ENCODE measurements at regions not wholly inside any gene's neighbourhood (a gene's known extent, or its start where the extent isn't known, plus 50 kb on each side); places are given as distances from the start of the nearest gene placed in this dataset.
"Not testable (repeated sequence)": the region's sequence is repeated elsewhere in the genome, so short reads cannot be mapped to it uniquely, and the experiment has no call there.

DNA sequence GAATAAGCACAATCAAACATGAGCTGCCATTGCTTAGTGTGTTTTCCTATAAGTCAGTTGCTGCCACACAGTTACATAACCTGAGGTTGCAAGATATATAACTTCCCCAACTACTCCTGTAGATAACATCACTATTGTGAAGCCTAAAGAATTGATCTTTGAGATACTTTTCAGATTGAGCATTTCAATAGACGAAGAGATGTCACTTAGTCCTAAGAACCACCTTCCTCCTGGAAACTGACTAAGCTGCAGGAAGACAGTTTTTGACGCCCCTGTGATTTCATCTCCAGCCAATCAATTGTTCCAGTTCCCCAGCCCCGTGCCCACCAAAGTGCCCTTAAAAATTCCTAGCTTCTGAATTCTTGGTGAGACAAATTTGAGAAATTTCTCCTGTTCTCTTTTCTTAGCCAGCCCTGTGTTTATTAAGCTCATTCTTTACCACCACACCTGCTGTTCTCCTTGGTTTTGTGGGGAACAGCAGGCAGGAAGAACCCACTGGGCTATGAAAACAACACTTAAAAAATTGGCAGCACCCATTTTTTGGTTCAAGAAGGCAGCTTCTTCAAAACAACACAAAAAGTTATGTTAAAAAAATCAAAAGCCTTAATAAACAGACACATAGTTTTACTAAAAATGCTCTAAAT lies 317.1 kb upstream of the PABPC4L start:
- no peak for DNase-seq (ENCODE audit: low read depth in 2 of 2)

DNA sequence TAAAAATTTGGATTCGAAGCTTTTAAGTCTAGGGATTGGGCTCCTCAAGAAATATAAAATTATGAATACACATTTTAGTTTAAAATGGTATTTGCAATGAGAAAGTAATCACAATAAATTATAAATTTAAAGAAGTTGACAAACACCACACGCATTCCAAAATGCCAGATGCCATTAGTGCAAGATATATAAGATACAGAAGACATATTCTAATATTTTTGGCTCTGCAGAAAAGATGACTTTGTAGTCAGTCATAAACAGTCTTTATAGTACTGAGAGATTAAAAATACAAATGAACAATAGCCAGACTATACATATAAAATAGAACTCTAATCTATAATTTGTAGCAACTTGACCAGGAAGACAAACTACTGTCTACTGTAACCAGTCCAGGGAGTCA lies 309.0 kb upstream of the PABPC4L start:
- no peak for DNase-seq (ENCODE audit: low read depth in 2 of 2)

DNA sequence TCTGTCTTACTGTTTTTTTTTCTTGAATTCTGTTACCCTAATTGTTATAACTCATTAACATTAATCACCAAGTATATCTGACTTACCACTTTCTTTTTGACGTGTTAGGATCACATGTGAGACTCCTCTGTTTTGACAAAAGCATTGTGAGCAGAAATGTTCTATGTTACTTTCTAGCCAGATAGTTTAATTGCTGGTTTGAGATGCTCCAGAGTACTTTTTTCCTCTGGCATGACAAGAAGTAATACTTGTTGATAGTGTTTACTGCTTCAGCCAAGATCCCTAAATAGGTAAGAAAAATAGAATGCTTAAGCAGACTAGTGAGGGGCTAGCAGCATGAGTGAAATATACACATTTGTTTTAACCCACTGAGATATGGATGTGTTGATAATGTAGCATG lies 303.9 kb upstream of the PABPC4L start:
- DNase-seq (ENCODE audit: low read depth in 2 of 2), result no peak

DNA sequence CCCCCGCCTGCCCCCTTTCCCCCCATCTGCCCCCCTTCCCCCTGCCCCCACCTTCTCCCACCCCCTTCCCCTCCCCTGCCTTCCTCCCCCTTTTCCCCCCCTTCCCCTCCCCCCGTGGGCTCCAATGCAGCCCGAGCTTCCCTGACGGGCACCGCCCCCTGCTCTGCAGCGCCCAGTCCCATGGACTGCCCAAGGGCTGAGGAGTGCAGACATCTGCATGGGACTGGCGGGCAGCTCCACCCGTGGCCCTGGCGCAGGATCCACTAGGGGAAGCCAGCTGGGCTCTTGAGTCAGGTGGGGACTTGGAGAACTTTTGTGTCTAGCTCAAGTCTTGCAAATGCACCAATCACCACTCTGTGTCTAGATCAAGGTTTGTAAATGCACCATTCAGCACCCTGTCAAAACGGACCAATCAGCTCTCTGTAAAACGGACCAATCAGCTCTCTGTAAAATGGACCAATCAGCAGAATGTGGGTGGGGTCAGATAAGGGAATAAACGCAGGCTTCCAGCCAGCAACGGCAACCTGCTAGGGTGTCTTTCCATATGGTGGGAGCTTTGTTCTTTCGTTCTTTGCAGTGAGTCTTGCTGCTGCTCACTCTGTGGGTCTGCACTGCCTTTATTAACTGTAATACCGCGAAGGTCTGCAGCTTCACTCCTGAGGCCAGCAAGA lies 300.5 kb upstream of the PABPC4L start:
- no peak for DNase-seq (ENCODE audit: low read depth in 2 of 2)

DNA sequence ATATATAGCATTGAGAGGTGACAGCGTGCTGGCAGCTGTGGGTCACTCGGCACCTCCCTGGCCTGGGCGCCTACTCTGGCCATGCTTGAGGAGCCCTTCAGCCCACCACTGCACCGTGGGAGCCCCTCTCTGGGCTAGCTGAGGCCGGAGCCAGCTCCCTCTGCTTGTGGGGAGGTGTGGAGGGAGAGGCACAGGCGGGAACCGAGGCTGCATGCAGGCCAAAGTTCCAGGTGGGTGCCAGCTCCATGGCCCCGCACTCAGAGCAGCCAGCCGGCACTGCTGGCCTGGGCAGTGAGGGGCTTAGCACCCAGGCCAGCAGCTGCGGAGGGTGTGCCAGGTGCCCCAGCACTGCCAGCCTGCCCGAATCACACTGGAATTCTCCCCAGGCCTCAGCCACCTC lies 299.9 kb upstream of the PABPC4L start:
- DNase-seq (ENCODE audit: low read depth in 2 of 2), result not testable (repeated sequence)

DNA sequence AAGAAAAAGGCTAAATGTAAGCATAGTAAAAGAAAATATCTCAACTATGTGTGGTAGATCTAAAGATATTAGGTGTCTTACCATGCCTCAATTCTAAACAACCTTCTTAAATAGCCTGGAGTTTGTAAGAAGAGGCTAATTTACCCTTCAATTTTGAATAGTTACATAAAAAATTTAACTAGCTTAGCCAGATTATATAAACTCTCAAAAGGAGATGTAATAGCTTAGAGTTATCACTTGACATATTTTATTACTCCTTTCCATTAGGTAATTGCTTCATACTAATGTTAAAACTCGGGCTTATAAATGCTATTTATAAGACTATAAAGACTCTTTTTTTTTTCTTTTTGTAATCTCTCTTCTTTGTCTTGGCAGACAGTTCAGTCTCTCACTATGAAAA lies 297.5 kb upstream of the PABPC4L start:
- no peak for DNase-seq (ENCODE audit: low read depth in 2 of 2)

DNA sequence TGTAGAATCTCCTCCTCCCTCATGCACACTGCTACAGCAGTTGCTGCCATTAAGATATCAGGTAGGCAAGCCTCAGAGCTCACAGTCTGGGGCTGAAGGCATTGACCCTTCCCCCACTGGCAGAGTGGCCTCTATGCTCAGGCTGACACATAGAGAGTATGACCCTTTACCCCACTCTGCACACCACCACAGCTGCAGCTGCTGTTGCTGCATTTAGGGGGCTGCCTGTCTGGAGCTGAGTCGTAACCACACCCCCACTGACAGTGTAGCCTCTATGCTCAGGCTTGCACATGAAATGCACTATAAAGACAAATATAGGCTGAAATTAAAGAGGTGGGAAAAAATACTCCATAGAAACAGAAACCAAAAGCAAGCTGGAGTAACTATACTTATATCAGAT lies 289.3 kb upstream of the PABPC4L start:
- DNase-seq (ENCODE audit: low read depth in 2 of 2), result no peak

DNA sequence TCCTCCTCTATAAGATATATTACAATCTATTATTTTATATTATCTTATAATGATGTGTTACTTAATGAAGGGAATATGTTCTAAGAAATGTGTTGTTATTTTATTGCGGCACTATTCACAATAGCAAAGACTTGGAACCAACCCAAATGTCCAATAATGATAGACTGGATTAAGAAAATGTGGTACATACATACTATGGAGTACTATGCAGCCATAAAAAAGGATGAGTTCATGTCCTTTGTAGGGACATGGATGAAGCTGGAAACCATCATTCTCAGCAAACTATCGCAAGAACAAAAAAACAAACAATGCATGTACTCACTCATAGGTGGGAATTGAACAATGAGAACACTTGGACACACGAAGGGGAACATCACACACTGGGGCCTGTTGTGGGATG lies 281.9 kb upstream of the PABPC4L start:
- DNase-seq (ENCODE audit: low read depth in 2 of 2), result not testable (repeated sequence)

DNA sequence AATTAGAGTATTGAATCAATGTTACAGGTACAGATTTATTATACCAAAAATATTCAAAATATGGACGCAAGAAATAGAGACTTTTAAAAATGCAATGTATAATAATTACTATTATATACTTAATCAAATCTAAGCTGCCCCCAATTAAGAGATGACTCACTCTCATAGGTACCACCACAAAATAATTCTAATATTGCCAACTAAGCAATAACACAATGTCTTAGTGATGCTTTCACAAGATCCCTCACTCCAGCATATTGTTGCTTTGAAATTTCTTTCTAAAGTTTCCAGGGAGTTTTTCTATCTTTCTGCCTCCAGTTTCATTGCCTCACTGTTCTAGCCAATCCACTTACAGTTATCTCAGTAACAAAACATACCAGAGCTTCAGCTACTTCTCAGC lies 270.0 kb upstream of the PABPC4L start:
- DNase-seq (ENCODE audit: low read depth in 2 of 2), result no peak

DNA sequence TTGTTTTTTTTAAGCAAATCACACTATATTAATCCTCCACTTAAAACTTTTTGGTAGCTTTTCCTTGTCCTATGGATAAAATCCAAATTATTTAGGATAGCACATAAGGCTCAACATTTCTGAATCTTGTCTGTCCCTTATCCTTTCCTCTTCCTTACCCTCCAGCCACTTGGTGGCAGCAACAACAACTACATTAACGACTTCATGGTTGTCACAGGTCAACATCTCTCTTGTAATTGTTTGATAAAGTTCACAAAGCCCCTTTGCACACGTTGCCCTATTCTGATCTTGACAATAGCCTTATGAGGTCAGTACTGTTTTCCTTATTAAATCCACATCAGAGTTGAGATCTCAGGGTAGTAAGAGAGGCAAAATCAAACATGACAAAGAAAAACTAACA lies 269.0 kb upstream of the PABPC4L start:
- no peak for DNase-seq (ENCODE audit: low read depth in 2 of 2)

DNA sequence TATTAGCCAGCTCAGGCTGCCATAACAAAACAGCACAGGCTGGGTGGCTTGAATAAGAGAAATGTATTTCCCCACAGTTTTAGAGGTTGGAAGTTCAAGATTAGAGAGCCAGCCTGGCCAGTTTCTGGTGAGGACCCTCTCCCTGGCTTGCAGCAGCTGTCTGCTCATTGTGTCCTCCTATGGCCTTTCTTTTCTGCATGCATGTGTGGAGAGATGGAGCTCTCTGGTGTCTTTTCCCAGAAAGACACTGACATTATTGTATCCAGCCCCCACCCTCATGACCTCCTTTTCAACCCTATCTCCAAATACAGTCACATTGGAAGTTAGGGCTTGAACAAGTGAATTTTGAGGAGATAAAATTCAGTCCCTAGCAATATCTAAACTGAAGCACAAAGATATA lies 263.8 kb upstream of the PABPC4L start:
- DNase-seq (ENCODE audit: low read depth in 2 of 2), result no peak

DNA sequence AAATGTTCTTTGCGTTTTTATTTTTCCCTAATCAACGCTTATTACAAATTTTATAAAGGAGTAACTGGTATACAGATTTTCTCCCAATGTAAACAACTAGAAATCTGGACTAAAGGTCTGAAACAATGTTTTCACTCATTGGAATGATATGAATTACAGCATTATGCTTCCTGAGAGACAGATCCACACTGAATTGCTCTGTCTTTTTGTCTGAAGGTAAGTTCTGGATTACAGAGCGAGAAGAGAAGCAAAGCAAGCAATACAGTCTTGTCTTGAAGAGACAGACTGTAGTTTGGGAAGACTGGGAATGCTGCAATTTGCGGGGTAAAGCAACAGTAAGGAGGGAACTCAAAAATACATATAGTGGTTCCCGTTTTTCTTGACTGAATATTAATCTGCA lies 262.2 kb upstream of the PABPC4L start:
- DNase-seq (ENCODE audit: low read depth in 2 of 2), result no peak

DNA sequence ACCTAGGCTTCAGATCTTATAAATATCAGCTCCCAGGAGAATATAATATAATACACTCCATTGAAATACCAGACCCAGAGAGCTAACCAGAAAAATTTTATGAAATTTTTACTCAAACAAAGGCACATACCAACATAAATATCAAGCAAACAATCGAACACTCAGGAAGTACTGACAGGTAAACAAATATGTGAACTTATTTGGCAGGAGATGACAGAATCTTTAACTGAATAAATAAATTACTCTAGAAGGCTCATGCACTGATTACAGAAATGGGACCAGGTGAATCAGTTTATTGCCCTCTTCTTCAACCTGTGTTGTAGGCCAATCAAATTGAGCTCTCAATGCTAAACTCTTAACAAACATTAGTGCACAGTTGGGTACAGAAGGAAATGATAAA lies 225.2 kb upstream of the PABPC4L start:
- DNase-seq (ENCODE audit: low read depth in 2 of 2), result no peak

DNA sequence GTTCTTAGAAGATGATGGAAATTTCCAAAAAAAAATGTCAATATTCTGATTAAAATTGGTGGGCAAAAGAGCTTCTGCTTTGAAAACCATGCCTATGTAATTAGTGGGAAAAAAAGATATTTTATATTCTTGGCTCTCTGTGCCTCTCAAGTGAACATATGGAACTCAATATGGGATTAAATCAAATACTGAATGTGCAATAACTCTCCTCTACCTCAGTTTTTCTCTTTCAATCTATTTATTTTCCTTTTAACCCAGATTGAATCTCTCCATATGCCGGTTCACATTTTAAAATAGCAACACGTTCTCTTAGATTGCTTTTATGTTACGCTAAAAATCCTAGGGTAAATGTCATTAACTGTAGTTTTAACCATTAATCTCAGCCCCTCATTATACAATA lies 224.2 kb upstream of the PABPC4L start:
- DNase-seq (ENCODE audit: low read depth in 2 of 2), result no peak

DNA sequence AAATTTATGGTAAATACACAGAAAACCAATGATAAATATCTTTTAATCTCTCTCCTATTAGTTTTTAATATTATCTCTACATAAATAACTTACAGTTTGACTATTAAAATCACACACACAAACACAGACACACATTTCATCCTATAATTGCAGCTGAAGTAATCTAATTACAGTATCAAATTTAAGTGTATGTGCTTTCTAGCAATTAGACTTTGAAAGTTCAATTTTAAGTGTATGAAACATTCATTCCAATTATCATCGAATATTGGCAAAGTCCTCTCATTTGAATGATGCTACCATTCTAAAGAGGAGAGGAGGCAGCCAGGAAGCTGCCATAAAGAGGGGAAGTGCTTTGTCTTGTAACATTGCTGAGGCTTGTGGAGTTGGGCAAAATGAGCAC lies 221.2 kb upstream of the PABPC4L start:
- DNase-seq (ENCODE audit: low read depth in 2 of 2), result no peak

DNA sequence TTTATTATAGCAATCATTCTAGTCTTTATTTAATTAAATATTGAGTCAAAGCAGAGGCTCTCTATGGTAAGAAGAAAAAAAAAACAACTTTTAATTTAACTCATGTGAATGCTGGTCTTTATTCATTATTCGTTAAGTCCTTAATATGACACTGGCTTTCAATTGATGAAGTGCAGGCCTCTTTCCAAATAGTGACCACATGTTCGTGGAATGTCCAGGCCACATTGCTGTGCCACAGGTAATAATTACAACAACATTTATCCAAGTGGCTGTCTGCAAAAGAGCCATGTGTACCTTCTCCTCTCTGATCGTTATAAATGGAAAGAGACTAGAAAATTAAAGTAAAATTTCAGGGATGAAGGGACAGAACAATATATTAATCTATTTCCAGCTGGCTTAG lies 220.1 kb upstream of the PABPC4L start:
- DNase-seq (ENCODE audit: low read depth in 2 of 2), result no peak

DNA sequence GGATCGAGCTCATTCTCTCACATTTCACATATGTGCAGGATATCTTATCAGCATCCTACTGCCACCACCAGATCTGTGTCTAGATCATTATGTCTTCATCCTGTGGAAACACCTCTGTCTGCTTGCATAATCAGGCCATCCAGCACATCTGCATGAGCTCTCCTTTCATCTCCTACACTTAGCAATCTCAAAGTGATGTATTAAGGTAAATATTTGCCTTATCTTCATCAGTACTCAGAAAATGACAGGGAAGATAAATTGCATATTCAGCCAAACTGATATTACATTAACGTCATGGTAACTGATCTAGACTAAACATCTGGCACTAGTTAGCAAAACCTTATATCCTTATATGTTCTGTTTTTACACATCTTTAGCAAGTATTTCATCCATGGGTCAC lies 207.3 kb upstream of the PABPC4L start:
- no peak for DNase-seq (ENCODE audit: low read depth in 2 of 2)

DNA sequence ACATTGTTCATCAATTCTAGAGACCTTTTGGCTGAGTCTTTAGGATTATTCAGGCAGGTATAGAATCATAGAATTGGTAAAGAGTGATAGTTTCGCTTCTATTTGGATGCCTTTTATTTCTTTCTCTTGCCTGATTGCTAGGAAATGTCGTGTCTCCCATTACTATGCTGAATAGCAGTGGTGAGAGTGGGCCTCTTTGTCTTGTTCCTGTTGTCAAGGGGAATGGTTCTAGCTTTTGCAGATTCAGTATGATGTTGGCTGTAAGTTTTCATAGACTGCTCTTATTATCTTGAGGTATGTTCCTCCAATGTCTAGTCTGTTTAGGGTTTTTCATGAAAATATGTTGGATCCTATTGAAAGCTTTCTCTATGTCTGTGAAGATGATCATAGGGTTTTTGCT lies 200.2 kb upstream of the PABPC4L start:
- no peak for DNase-seq (ENCODE audit: low read depth in 2 of 2)

DNA sequence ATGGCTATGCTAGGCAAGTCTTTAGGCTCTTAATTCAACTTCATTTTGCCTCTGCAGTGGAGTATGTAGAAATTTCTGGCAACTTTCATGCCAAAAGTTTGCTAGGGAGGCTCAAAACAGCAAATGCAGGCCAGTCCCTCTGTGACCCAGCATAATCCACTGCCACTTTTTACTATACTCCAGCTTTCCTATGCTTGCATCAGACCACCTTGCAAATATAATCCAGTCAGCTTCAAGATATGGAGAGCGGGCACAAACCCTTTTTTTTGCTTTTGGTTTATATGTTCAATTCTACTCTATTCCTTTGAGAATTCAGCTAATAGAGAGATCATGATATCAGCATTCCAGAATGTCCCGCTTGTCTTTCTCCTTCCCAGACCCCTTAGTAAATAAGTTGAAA lies 192.0 kb upstream of the PABPC4L start:
- no peak for DNase-seq (ENCODE audit: low read depth in 2 of 2)

DNA sequence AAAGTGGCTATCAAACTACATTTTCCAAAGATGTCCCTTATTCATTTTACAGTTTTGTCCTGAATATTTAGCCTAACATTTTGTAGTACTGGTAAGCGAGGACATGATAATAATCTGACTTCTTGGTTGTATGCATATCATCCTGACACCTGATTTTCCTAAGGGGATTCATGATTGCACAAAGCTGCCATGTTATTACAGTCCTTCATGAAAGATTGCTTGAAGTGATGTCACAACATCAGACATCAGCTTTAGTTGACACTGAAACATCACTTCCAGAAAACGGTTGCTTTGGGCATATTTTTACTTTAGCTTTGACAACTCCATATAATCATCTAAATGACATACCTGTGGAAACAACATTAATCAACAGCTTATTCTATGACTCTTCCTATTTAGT lies 188.7 kb upstream of the PABPC4L start:
- no peak for DNase-seq (ENCODE audit: low read depth in 2 of 2)

DNA sequence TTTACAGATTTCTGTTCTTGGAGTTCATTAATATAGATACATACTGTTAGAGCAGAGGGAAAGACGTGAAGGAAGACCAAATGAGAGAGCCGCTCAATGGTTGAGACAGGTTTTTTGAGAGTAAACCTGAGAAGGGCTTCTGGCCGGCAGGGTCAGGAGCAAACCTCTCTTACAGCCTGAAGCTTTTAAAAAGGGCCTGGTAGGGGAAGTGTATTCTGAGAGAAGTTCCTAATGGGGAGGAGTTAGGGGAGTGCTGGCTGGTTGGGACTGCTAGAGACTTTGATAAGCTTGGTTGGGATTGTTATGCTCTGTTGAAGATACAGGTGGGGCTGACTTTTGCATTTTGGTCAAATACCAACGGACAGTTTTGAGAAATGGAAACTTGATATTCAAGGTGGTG lies 186.8 kb upstream of the PABPC4L start:
- DNase-seq (ENCODE audit: low read depth in 2 of 2), result no peak

DNA sequence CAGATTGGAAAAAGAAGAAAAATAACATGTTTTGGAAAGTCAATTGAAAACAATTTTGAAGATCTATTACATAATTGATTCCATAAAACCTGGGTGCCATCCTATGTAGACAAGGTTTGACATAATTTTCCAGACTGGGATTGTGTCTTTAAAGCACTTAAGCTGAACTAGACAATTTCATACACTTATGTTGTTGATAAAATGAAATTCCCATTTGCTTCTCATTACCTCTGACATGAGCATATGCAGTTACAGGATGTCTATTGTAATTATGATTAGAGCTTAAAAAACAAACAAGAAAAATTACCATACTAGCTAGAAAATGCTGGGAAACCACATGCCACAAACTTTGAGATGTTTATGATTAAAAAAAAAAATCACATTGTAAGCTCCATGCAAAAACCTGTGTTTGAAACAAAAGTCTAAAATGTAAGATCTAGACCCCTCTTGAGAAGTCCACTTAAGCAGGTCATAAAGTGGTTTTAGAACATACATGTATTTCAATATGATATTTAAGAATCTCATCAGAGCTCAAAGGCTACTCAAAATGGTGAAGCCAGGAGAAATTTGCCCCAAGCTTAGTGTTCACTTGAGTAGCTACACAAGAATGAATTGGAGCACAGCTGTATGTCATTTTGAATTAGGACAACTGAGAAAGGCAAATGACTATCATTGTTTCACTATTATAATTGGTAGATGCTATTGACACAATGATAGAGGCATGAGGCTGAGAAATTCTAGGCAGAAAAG lies 181.1 kb upstream of the PABPC4L start:
- no peak for DNase-seq (ENCODE audit: low read depth in 2 of 2)

DNA sequence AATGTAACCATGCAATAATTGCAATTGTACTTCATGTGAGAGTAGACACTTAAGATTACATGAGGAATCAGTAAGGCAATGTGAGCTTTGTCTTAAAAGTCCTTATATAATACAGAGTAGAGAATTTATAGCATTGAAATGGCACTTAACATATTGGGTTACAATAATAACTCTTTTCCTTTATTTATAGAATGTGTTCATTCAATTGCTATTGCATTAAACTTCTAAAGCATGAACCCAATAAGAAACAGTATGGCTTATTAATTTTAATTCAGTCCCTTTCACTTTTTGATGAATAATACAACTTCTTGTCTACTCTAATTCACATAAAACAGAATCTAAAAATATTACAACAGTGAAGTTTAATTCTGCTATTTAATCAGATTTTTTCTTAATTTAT lies 174.2 kb upstream of the PABPC4L start:
- DNase-seq (ENCODE audit: low read depth in 2 of 2), result no peak
